ENCODE measurements at regions not wholly inside any gene's neighbourhood (a gene's known extent, or its start where the extent isn't known, plus 50 kb on each side); places are given as distances from the start of the nearest gene placed in this dataset.

GRCh38 chr7:41190581-41190980, 512.3 kb downstream of the INHBA start:
- no peaks in the 10 kb centered on the region for H3K4me1 ChIP-seq
- no peaks in the 10 kb centered on the region for H3K9me3 ChIP-seq
- H3K4me3 ChIP-seq (ENCODE audit: low read depth, low read length), result no peak overlapping the region
- no peaks in the 10 kb centered on the region for H3K36me3 ChIP-seq
- no peaks in the 10 kb centered on the region for H3K27me3 ChIP-seq
- TF ChIP-seq, protein P1, sequence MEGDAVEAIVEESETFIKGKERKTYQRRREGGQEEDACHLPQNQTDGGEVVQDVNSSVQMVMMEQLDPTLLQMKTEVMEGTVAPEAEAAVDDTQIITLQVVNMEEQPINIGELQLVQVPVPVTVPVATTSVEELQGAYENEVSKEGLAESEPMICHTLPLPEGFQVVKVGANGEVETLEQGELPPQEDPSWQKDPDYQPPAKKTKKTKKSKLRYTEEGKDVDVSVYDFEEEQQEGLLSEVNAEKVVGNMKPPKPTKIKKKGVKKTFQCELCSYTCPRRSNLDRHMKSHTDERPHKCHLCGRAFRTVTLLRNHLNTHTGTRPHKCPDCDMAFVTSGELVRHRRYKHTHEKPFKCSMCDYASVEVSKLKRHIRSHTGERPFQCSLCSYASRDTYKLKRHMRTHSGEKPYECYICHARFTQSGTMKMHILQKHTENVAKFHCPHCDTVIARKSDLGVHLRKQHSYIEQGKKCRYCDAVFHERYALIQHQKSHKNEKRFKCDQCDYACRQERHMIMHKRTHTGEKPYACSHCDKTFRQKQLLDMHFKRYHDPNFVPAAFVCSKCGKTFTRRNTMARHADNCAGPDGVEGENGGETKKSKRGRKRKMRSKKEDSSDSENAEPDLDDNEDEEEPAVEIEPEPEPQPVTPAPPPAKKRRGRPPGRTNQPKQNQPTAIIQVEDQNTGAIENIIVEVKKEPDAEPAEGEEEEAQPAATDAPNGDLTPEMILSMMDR (IDR thresholded peaks at IDR 0.05; ENCODE audit: low read depth, low read length), result no peak
- DNase-seq, result no peak

DNA sequence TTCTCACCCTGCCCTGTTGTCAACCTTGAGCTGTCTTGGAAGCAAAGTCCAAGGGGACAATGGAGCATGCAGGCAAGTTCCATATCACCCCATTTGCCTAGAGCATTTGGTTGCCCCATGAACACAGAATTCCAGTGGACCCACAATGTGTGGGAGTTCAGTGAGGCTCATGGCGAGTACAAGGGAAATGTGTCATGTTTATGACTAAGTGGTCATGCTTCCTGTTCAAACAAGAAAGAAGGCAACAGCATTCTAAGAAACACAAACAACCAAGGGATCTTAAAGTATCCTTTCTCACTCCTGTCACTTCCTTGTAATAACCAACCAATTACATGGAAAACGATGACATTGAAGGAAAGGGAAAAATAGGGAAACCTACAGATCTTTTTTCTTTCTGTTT, 513.0 kb downstream of the INHBA start:
- H3K4me1 ChIP-seq, result no peaks in the 10 kb centered on the region

DNA sequence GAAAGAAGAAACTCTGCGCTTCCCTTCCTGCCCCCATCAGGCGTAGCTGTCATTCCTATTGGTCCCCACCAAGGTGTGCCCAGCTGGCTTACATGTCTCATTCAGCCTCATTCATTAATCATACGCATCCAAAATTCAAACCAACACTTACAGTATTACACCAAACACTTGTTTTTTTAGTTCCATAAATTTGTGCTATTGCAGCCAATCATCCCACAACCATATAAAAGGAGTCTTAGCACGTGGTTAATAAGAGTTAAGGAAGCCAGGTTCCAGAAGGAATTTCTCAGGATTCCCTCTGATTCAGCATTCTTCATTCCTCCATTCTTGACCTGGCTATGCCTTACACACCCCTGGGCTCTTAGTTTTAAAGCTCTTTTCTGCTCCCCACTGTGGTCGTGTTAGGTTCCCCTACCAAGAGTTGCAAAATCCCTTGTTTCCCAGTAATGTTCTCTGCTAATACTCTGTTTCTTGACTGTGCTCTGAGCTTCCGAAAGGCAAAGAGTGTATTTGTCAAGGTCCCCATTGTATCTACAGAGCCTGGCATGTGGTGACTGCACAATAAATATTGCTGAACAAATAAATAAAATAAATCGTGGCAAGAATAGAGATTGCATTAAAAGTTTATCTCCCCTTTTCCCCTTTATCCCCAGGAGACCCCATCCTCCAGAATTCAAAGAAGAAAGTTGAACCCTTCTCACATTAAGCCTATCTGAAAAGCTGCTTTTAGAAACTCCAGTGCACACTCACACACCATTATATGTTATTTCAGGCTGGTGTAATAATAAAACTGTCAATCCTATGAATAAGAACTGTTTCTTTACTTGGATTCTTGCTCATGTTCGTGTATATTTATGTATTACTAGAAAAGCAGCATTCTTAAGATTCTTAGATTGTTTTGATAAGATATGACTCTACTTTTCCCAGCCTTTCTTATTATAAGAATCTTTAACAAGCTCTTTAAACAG, 514.4 kb downstream of the INHBA start:
- Histone ChIP-seq H3K4me1 (no peaks in the 10 kb centered on the region), H3K9me3 (no peaks in the 10 kb centered on the region), H3K36me3 (no peaks in the 10 kb centered on the region), H3K4me3 (ENCODE audit: low read depth, low read length) (no peak overlapping the region), H3K27me3 (no peaks in the 10 kb centered on the region)
- TF ChIP-seq, protein P1 (IDR thresholded peaks at IDR 0.05; ENCODE audit: low read depth, low read length), result no peak
- no peak for DNase-seq

More for the DNA sequence above, 513.0 kb downstream of the INHBA start:
- no peak for DNase-seq
- H3K36me3 ChIP-seq, result no peaks in the 10 kb centered on the region
- TF ChIP-seq, protein P1 (IDR thresholded peaks at IDR 0.05; ENCODE audit: low read depth, low read length), result no peak
- no peaks in the 10 kb centered on the region for H3K9me3 ChIP-seq
- H3K27me3 ChIP-seq, result no peaks in the 10 kb centered on the region
- H3K4me3 ChIP-seq (ENCODE audit: low read depth, low read length), result no peak overlapping the region

DNA sequence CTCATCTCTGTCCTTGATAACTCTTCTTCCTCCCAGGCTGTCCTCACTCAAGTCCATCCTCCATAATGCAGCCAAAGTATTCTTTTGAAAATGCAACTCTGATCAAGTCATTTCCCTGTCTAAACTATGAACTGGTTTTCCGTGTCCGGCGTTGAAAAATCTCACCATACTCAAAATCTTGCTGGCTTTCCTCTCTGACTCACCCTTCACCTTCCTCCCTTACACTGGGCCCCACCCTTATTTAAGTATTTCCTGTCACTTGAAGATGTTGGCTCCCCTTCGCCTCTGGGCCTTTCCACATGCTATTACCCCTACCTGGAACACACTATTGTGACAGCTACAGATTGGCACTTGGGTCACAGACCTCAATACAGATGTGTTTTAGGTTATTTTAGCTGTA, 515.6 kb downstream of the INHBA start:
- H3K36me3 ChIP-seq, result no peaks in the 10 kb centered on the region

DNA sequence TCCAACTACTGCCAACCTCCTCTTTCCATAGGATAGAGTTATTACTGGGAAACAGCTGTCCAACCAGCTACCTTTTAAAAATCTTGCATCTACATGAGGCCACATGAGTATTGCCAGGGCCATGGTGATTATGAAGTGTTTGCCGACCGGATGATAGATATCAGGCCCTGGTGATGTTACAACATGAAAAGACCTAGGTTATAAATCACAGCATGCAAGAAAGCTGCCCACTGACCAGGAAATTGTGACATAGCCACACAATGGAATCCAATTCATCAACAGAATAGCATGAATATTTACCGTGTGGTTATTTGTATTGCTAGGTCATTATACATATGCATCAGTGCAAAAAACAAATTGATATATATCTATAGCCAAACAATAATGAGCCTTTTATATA, 517.0 kb downstream of the INHBA start:
- DNase-seq, result no peak
- Histone ChIP-seq H3K36me3 (no peaks in the 10 kb centered on the region), H3K4me3 (ENCODE audit: low read depth, low read length) (no peak overlapping the region), H3K4me1 (no peaks in the 10 kb centered on the region), H3K9me3 (no peaks in the 10 kb centered on the region), H3K27me3 (no peaks in the 10 kb centered on the region)
- TF ChIP-seq, protein P1 (IDR thresholded peaks at IDR 0.05; ENCODE audit: low read depth, low read length), result no peak

More for the DNA sequence above, 515.6 kb downstream of the INHBA start:
- no peaks in the 10 kb centered on the region for H3K27me3 ChIP-seq
- no peak for DNase-seq
- H3K9me3 ChIP-seq, result no peaks in the 10 kb centered on the region
- no peak overlapping the region for H3K4me3 ChIP-seq (ENCODE audit: low read depth, low read length)
- TF ChIP-seq, protein P1 (IDR thresholded peaks at IDR 0.05; ENCODE audit: low read depth, low read length), result no peak
- no peaks in the 10 kb centered on the region for H3K4me1 ChIP-seq

DNA sequence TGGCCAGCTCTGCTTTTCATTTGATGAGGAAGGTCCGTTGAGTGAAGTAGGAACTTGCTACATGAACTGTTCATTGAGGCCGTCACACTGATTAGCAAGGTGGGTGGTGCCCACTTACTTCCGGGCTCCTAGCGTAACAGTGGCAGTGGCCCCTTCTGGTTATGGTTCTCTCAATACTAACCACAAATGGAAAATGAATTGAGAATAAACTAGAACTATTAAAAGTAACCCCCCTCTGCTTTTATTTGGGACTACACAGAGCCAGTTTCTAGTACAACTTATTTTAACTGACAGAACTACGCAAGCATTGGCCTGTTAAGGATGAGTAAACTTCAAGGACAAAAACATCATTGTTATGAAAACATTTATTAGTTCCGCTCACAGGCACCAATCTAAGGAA, 519.1 kb downstream of the INHBA start:
- TF ChIP-seq, protein P1 (IDR thresholded peaks at IDR 0.05; ENCODE audit: low read depth, low read length), result no peak
- Histone ChIP-seq H3K4me1 (no peaks in the 10 kb centered on the region), H3K27me3 (no peaks in the 10 kb centered on the region), H3K4me3 (ENCODE audit: low read depth, low read length) (no peak overlapping the region), H3K9me3 (no peaks in the 10 kb centered on the region), H3K36me3 (no peaks in the 10 kb centered on the region)
- no peak for DNase-seq
